Frontal cortex (tissue), 3 donors: ENCODE measurements at regions not wholly inside any gene's neighbourhood (a gene's known extent, or its start where the extent isn't known, plus 50 kb on each side); places are given as distances from the start of the nearest gene placed in this dataset.
A peak's percentile ranks its signal among the peaks of the same experiment; 100 is the strongest.

Experiments used
- DNase-seq, 2 donors: peaks; one replicate each; pipeline ENCODE4 v3.0.0; 2012; ENCODE audit warnings: low spot score in 2 of 2
- FAIRE-seq: peaks from 2 replicates; lab custom pipeline; 2012; peaks lifted over from hg19 to GRCh38; lab: Jason Lieb, UNC
- donor health status: control.
- donor health status: control.
- donor health status: control.

- no peak for FAIRE-seq
Observed at GRCh38 chr2:12867631-12868287, 151.0 kb downstream of the TRIB2 start.

GRCh38 chr2:12870692-12871091 is 154.0 kb downstream of the TRIB2 start:
- no peak for FAIRE-seq
- no peak for DNase-seq

More at GRCh38 chr2:12867631-12868287, 151.0 kb downstream of the TRIB2 start:
- DNase-seq = no peak

GRCh38 chr2:12871694-12872315 is 155.1 kb downstream of the TRIB2 start:
- no peak for FAIRE-seq

GRCh38 chr2:12877761-12878160 is 161.0 kb downstream of the TRIB2 start:
- DNase-seq (no peak), FAIRE-seq (no peak)

More at GRCh38 chr2:12871694-12872315, 155.1 kb downstream of the TRIB2 start:
- no peak for DNase-seq

- FAIRE-seq = no peak
- no peak for DNase-seq
Observed at GRCh38 chr2:12879649-12880048, 162.9 kb downstream of the TRIB2 start.

GRCh38 chr2:12881952-12882351 is 165.2 kb downstream of the TRIB2 start:
- DNase-seq = no peak
- no peak for FAIRE-seq

GRCh38 chr2:12882393-12882792 is 165.7 kb downstream of the TRIB2 start:
- DNase-seq (no peak), FAIRE-seq (no peak)

- DNase-seq = no peak
Observed at GRCh38 chr2:12883906-12884305, 167.2 kb downstream of the TRIB2 start.

GRCh38 chr2:12884713-12885282 is 168.1 kb downstream of the TRIB2 start:
- FAIRE-seq (no peak), DNase-seq (no peak)

More at GRCh38 chr2:12883906-12884305, 167.2 kb downstream of the TRIB2 start:
- FAIRE-seq = no peak

- DNase-seq (no peak), FAIRE-seq (no peak)
Observed at GRCh38 chr2:12890066-12890465, 173.3 kb downstream of the TRIB2 start.

GRCh38 chr2:12890481-12890991 is 173.8 kb downstream of the TRIB2 start:
- DNase-seq = no peak
- FAIRE-seq = no peak

- FAIRE-seq (no peak), DNase-seq (no peak)
Observed at GRCh38 chr2:12895017-12895416, 178.3 kb downstream of the TRIB2 start.

GRCh38 chr2:12896318-12896982 is 179.7 kb downstream of the TRIB2 start:
- FAIRE-seq = no peak

GRCh38 chr2:12897181-12897580 is 180.4 kb downstream of the TRIB2 start:
- no peak for FAIRE-seq
- no peak for DNase-seq

More at GRCh38 chr2:12896318-12896982, 179.7 kb downstream of the TRIB2 start:
- no peak for DNase-seq

- FAIRE-seq = no peak
- DNase-seq = no peak
Observed at GRCh38 chr2:12903272-12903671, 186.5 kb downstream of the TRIB2 start.

GRCh38 chr2:12910431-12910830 is 193.7 kb downstream of the TRIB2 start:
- no peak for DNase-seq

GRCh38 chr2:12915787-12916186 is 199.1 kb downstream of the TRIB2 start:
- DNase-seq (no peak), FAIRE-seq (no peak)

More at GRCh38 chr2:12910431-12910830, 193.7 kb downstream of the TRIB2 start:
- no peak for FAIRE-seq

GRCh38 chr2:12918138-12918834 is 201.6 kb downstream of the TRIB2 start:
- DNase-seq (no peak), FAIRE-seq (no peak)

GRCh38 chr2:12918835-12919445 is 202.2 kb downstream of the TRIB2 start:
- DNase-seq = peak; percentile 8 to 24
- no peak for FAIRE-seq
